CD4-positive, alpha-beta memory T cell (primary cell): ENCODE measurements at regions not wholly inside any gene's neighbourhood (a gene's known extent, or its start where the extent isn't known, plus 50 kb on each side); places are given as distances from the start of the nearest gene placed in this dataset.

Source experiments
- CTCF ChIA-PET: fragments of 350-600 bp; sonication (Branson Sonifier 250); formaldehyde crosslinking; loops from one replicate; lab custom pipeline; 2021; ENCODE audit warnings: inconsistent platforms; ENCODE audit not compliant: partially characterized antibody; lab: Charles Lee
- POLR2A ChIA-PET: fragments of 350-600 bp; sonication (Branson Sonifier 250); formaldehyde crosslinking; loops from one replicate; lab custom pipeline; 2021; ENCODE audit not compliant: partially characterized antibody; lab: Charles Lee
- DNase-seq, 5 donors: peaks; one replicate each; pipeline versions ENCODE4 v3.0.0 to v3.0.0-alpha.2; 2020 to 2022; ENCODE audit warnings: mixed read lengths in 1 of 5
- H3K27ac ChIP-seq: one replicate; pipeline ENCODE4 v1.7.0; 2013; ENCODE audit warnings: low read depth, low read length
- H3K27me3 ChIP-seq: 2 replicates; pipeline ENCODE4 v1.7.0; 2013; ENCODE audit warnings: mild to moderate bottlenecking, low read length, moderate library complexity; ENCODE audit not compliant: insufficient read depth
- H3K36me3 ChIP-seq: 2 replicates; pipeline ENCODE4 v1.7.0; 2013; ENCODE audit warnings: mild to moderate bottlenecking, low read length, moderate library complexity; ENCODE audit not compliant: insufficient read depth
- H3K4me1 ChIP-seq: 2 replicates; pipeline ENCODE4 v1.7.0; 2013; ENCODE audit warnings: mild to moderate bottlenecking, low read length, moderate library complexity; ENCODE audit not compliant: insufficient read depth
- H3K4me3 ChIP-seq, 2 donors: one replicate each; pipeline ENCODE4 v1.7.0; 2013; ENCODE audit warnings: low read length in 2 of 2, mild to moderate bottlenecking in 1 of 2
- H3K9me3 ChIP-seq, 2 donors: one replicate each; pipeline ENCODE4 v1.7.0; 2013; ENCODE audit warnings: low read length in 2 of 2, control low read depth in 1 of 2; ENCODE audit not compliant: control insufficient read depth in 1 of 2
- H3K27ac Mint-ChIP-seq, 7 donors: one replicate each; pipeline ENCODE4 v1.8.0; 2020 to 2021; ENCODE audit warnings: mixed read lengths in 7 of 7, mild to moderate bottlenecking in 6 of 7, inconsistent platforms in 3 of 7, moderate library complexity in 3 of 7
- H3K27me3 Mint-ChIP-seq, 2 donors: one replicate each; pipeline ENCODE4 v1.8.0; 2020 to 2021; ENCODE audit warnings: mixed read lengths in 2 of 2
- H3K36me3 Mint-ChIP-seq, 2 donors: one replicate each; pipeline ENCODE4 v1.8.0; 2020 to 2021; ENCODE audit warnings: mixed read lengths in 2 of 2, inconsistent platforms in 1 of 2, mild to moderate bottlenecking in 1 of 2
- H3K4me1 Mint-ChIP-seq, 4 donors: one replicate each; pipeline ENCODE4 v1.8.0; 2020 to 2021; ENCODE audit warnings: mixed read lengths in 4 of 4, mild to moderate bottlenecking in 1 of 4
- H3K4me3 Mint-ChIP-seq, 8 donors: one replicate each; pipeline ENCODE4 v1.8.0; 2020 to 2021; ENCODE audit warnings: mixed read lengths in 8 of 8, mild to moderate bottlenecking in 7 of 8, moderate library complexity in 6 of 8, inconsistent platforms in 3 of 8
- H3K9me3 Mint-ChIP-seq, 8 donors: one replicate each; pipeline ENCODE4 v1.8.0; 2020 to 2021; ENCODE audit warnings: mixed read lengths in 8 of 8, mild to moderate bottlenecking in 5 of 8, inconsistent platforms in 3 of 8, moderate library complexity in 1 of 8
- intact Hi-C: fragments of 100-400 bp; cut with micrococcal nuclease; formaldehyde crosslinking; loops from one replicate; pipeline ENCODE4 v1.15.1; 2023

- intact Hi-C loops, result no loop called here
- Histone ChIP-seq H3K4me3 (no peak overlapping the region), H3K27ac (no peak overlapping the region), H3K27me3 (no peaks in the 10 kb centered on the region), H3K4me1 (no peaks in the 10 kb centered on the region), H3K36me3 (no peaks in the 10 kb centered on the region), H3K9me3 (no peaks in the 10 kb centered on the region)
- Mint-ChIP-seq H3K27me3 (peaks cover 4 to 7% of the 10 kb centered on the region in 2 donors), H3K4me3 (no peak overlapping the region), H3K4me1 (no peaks in the 10 kb centered on the region), H3K9me3 (no peaks in the 10 kb centered on the region), H3K27ac (no peak overlapping the region), H3K36me3 (no peaks in the 10 kb centered on the region)
- POLR2A ChIA-PET, result no interaction called here
- DNase-seq, result no peak
- CTCF ChIA-PET, result no interaction called here
These were observed 137.6 kb downstream of the OLFM1 start for GRCh38 chr9:135224921-135225541.

- no peak for DNase-seq
- CTCF ChIA-PET, result no interaction called here
- intact Hi-C loops, result no loop called here
These were observed 138.3 kb downstream of the OLFM1 start for GRCh38 chr9:135225619-135226228.

GRCh38 chr9:135226369-135227050, 139.0 kb downstream of the OLFM1 start:
- Histone ChIP-seq H3K27me3 (no peaks in the 10 kb centered on the region), H3K36me3 (no peaks in the 10 kb centered on the region), H3K27ac (no peak overlapping the region), H3K4me3 (no peak overlapping the region), H3K9me3 (no peaks in the 10 kb centered on the region), H3K4me1 (no peaks in the 10 kb centered on the region)
- intact Hi-C loops, result no loop called here
- Mint-ChIP-seq H3K27ac (no peak overlapping the region), H3K4me3 (no peak overlapping the region), H3K9me3 (no peaks in the 10 kb centered on the region), H3K36me3 (no peaks in the 10 kb centered on the region), H3K4me1 (no peaks in the 10 kb centered on the region), H3K27me3 (peaks cover 7 to 8% of the 10 kb centered on the region in 2 donors)
- DNase-seq, result no peak
- POLR2A ChIA-PET, result no interaction called here
- CTCF ChIA-PET, result no interaction called here

More at GRCh38 chr9:135225619-135226228, 138.3 kb downstream of the OLFM1 start:
- Histone ChIP-seq H3K27ac (no peak overlapping the region), H3K9me3 (no peaks in the 10 kb centered on the region), H3K4me3 (no peak overlapping the region), H3K27me3 (no peaks in the 10 kb centered on the region), H3K4me1 (no peaks in the 10 kb centered on the region), H3K36me3 (no peaks in the 10 kb centered on the region)
- Mint-ChIP-seq H3K9me3 (no peaks in the 10 kb centered on the region), H3K4me1 (no peaks in the 10 kb centered on the region), H3K27ac (no peak overlapping the region), H3K36me3 (no peaks in the 10 kb centered on the region), H3K27me3 (peaks cover 5 to 7% of the 10 kb centered on the region in 2 donors), H3K4me3 (no peak overlapping the region)
- POLR2A ChIA-PET, result no interaction called here

- H3K4me3 Mint-ChIP-seq, result no peak overlapping the region
- no peaks in the 10 kb centered on the region for H3K4me1 ChIP-seq
- ChIA-PET POLR2A (no interaction called here), CTCF (no interaction called here)
- H3K36me3 ChIP-seq, result no peaks in the 10 kb centered on the region
- H3K27ac Mint-ChIP-seq, result no peak overlapping the region
- no peaks in the 10 kb centered on the region for H3K27me3 ChIP-seq
- H3K27me3 Mint-ChIP-seq, result peaks cover 8 to 11% of the 10 kb centered on the region in 2 donors
- H3K4me3 ChIP-seq, result no peak overlapping the region
- H3K9me3 Mint-ChIP-seq, result peaks cover 0 to 7% (median 0%) of the 10 kb centered on the region in 8 donors
- intact Hi-C loops, result no loop called here
- H3K36me3 Mint-ChIP-seq, result no peaks in the 10 kb centered on the region
- H3K9me3 ChIP-seq, result no peaks in the 10 kb centered on the region
- H3K4me1 Mint-ChIP-seq, result no peaks in the 10 kb centered on the region
- no peak for DNase-seq
- no peak overlapping the region for H3K27ac ChIP-seq
These were observed 140.3 kb downstream of the OLFM1 start for GRCh38 chr9:135227641-135228251.

GRCh38 chr9:135228345-135228982, 141.0 kb downstream of the OLFM1 start:
- DNase-seq, result no peak
- Mint-ChIP-seq H3K36me3 (no peaks in the 10 kb centered on the region), H3K4me1 (no peaks in the 10 kb centered on the region), H3K4me3 (no peak overlapping the region), H3K27me3 (peaks cover 8 to 11% of the 10 kb centered on the region in 2 donors), H3K9me3 (peaks cover 0 to 14% (median 0%) of the 10 kb centered on the region in 8 donors), H3K27ac (no peak overlapping the region)
- no peaks in the 10 kb centered on the region for H3K27me3 ChIP-seq
- no peak overlapping the region for H3K27ac ChIP-seq
- no peaks in the 10 kb centered on the region for H3K9me3 ChIP-seq
- ChIA-PET CTCF (no interaction called here), POLR2A (no interaction called here)
- H3K36me3 ChIP-seq, result no peaks in the 10 kb centered on the region
- no peaks in the 10 kb centered on the region for H3K4me1 ChIP-seq
- no peak overlapping the region for H3K4me3 ChIP-seq
- intact Hi-C loops, result no loop called here

GRCh38 chr9:135228983-135229625, 141.6 kb downstream of the OLFM1 start:
- H3K27ac Mint-ChIP-seq, result no peak overlapping the region
- POLR2A ChIA-PET, result no interaction called here
- peaks cover 8 to 11% of the 10 kb centered on the region in 2 donors for H3K27me3 Mint-ChIP-seq
- intact Hi-C loops, result no loop called here
- Histone ChIP-seq H3K9me3 (no peaks in the 10 kb centered on the region), H3K36me3 (no peaks in the 10 kb centered on the region), H3K4me3 (no peak overlapping the region), H3K27me3 (no peaks in the 10 kb centered on the region), H3K27ac (no peak overlapping the region), H3K4me1 (no peaks in the 10 kb centered on the region)
- CTCF ChIA-PET, result no interaction called here
- peaks cover 0 to 19% (median 4%) of the 10 kb centered on the region in 8 donors for H3K9me3 Mint-ChIP-seq
- no peak for DNase-seq
- no peak overlapping the region for H3K4me3 Mint-ChIP-seq
- no peaks in the 10 kb centered on the region for H3K36me3 Mint-ChIP-seq
- no peaks in the 10 kb centered on the region for H3K4me1 Mint-ChIP-seq
